GM12892 (cell line): ENCODE measurements at regions not wholly inside any gene's neighbourhood (a gene's known extent, or its start where the extent isn't known, plus 50 kb on each side); places are given as distances from the start of the nearest gene placed in this dataset.
"Not testable (repeated sequence)": the region's sequence is repeated elsewhere in the genome, so short reads cannot be mapped to it uniquely, and the experiment has no call there.

ENCODE experiments used
- DNase-seq: peaks from one replicate; pipeline ENCODE4 v3.0.0; 2011; ENCODE audit not compliant: insufficient read length
- FAIRE-seq: peaks from 2 replicates; lab custom pipeline; 2011; peaks lifted over from hg19 to GRCh38; lab: Jason Lieb, UNC
- POLR2A ChIP-seq: IDR thresholded peaks from 2 replicates; pipeline ENCODE4 v1.6.1; 2011; ENCODE audit warnings: low read depth, low read length, control low read depth
- POLR2AphosphoS5 ChIP-seq: IDR thresholded peaks from 2 replicates; pipeline ENCODE4 v1.6.1; 2011; ENCODE audit warnings: low read depth, low read length, control low read depth
- TAF1 ChIP-seq: IDR thresholded peaks from 2 replicates; pipeline ENCODE4 v1.6.1; 2011; ENCODE audit warnings: low read depth, mild to moderate bottlenecking, control low read depth, low read length, borderline replicate concordance

DNA sequence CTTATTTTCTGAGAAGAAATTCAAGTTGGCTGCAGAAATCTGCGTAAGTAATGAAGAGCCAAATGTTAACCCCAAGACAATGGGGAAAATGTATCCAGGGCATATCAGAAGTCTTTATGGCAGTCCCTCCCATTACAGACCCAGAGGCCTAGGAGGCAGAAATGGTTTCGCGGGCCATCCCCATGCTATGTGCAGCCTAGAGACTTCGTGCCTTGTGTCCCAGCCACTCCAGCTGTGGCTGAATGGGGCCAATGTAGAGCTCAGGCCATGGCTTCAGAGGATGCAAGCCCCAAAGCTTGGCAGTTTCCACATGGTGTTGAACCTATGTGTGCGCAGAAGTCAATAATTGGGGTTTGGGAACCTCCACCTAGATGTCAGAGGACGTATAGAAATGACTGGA lies 131.9 kb downstream of the GPR37 start:
- DNase-seq (no peak), FAIRE-seq (no peak)
- TF ChIP-seq POLR2A: no peak
- TF ChIP-seq POLR2AphosphoS5: no peak
- TF ChIP-seq TAF1: no peak

DNA sequence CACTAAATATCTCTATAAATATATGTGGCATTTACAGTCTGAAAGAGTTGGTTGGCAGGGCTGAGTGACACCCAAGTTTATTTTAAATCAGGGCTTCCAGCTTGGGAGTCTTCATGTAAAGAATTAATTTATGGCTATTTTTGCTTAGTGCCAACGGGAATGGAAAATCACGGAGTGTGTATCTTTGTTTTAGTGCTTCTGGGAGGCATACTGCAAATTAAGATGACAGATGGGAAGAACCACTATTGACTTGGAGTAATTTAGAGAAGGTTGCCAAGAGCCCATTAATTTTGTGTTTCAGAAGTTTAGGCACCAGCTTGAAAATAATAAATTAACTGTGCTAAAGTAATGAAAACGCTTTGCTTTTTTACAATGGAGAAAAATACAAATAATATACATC lies 135.2 kb downstream of the GPR37 start:
- DNase-seq (no peak), FAIRE-seq (no peak)
- TF ChIP-seq POLR2AphosphoS5 (no peak), POLR2A (no peak), TAF1 (no peak)

DNA sequence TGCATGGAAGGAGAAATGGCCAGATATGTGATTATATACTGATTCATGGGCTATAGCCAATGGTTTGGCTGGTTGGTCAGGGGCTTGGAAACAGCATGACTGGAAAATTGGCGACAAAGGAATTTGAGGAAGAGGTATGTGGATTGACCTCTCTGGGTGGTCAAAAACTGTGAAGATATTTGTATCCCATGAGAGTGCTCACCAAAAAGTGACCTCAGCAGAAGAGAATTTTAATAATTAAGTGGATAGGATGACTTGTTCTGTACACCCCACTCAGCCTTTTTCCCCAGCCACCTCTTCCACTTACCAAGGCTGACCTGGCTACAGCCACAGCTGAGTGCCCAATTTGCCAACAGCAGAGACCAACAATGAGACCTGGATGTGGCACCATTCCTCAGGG lies 146.7 kb downstream of the GPR37 start:
- no peak for TF ChIP-seq POLR2A
- no peak for TF ChIP-seq TAF1
- TF ChIP-seq POLR2AphosphoS5: no peak
- DNase-seq: no peak
- no peak for FAIRE-seq

DNA sequence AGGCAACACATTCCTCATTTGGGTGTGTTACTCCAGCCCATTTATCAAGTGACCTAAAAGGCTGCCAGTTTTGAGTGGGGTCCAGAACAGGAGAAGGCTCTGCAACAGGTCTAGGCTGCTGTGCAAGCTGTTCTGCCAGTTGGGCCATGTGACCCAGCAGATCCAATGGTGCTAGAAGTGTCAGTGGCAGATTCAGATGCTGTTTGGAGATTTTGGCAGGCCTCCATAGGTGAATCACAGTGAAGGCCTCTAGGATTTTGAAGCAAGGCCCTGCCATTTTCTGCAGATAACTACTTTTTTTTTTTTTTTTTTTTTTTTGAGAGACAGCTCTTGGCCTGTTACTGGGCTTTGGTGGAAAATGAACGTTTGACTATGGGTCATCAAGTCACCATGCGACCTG lies 147.5 kb downstream of the GPR37 start:
- DNase-seq, FAIRE-seq: not testable (repeated sequence)

DNA sequence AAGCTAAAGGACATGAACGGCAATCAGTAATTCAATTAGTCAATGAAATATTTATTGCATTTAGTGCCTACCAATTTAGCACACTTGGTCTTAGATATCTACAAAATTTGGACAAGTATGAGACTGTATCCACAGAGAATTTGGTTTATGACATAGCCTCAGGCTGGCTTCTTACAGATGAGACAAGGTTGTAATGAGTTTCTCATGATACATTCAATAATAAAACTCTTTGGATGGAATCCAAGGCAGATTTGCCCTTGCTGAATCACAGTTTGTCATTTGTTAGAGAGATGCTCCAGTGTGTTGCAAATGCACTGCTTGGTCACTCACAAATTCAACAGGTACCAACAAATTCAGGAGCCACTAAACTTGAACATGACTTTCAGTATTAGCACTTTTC lies 162.5 kb downstream of the GPR37 start:
- FAIRE-seq (no peak), DNase-seq (no peak)
- TF ChIP-seq TAF1: no peak
- TF ChIP-seq POLR2AphosphoS5: no peak
- TF ChIP-seq POLR2A: no peak

GRCh38 chr7:124597509-124597908 lies 168.1 kb downstream of the GPR37 start:
- TF ChIP-seq TAF1: no peak
- TF ChIP-seq POLR2A: no peak
- no peak for TF ChIP-seq POLR2AphosphoS5
- DNase-seq (no peak), FAIRE-seq (no peak)

DNA sequence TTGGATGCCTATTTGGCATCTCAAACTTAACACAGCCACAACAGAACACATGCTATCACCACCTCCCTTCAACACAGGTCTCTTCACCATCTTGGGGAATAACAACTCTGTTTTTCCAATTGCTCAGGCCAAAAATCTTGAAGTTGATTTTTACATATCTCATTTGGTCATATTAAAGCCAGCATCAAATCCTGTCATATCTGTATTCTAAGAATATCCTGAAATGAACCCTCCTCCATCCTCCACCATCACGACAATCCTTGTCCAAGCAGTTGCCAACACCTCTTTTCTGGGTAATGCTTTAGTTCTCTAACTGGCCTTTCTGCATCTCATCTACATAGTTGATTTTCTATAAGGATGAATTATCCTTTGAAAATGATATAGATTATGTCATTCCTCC lies 168.7 kb downstream of the GPR37 start:
- no peak for FAIRE-seq

GRCh38 chr7:124590814-124591213 lies 174.8 kb downstream of the GPR37 start:
- no peak for TF ChIP-seq POLR2AphosphoS5
- no peak for TF ChIP-seq POLR2A
- no peak for TF ChIP-seq TAF1
- DNase-seq (no peak), FAIRE-seq (no peak)

More for the DNA sequence above, 168.7 kb downstream of the GPR37 start:
- TF ChIP-seq TAF1: no peak
- TF ChIP-seq POLR2A: no peak
- no peak for TF ChIP-seq POLR2AphosphoS5
- no peak for DNase-seq

DNA sequence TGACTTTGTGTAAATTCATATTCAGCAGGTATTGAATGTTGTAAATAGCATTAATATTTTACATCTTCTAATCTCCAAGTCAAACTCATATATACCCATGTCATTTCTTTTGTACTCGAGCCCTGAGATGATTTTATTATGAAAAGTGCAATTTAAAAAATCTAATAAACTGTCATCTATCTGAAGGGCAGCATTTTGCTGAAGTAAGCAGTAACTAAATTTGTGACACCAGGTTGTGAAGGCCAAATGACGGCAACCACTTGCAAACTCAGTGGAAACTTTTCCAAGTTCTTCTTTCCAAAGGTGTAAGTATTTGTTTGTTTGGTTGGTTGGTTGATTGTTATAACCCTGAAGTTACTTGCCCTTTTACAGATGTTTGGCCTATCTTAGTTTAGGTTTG lies 188.3 kb downstream of the GPR37 start:
- FAIRE-seq (no peak), DNase-seq (no peak)
- no peak for TF ChIP-seq TAF1
- TF ChIP-seq POLR2AphosphoS5: no peak
- no peak for TF ChIP-seq POLR2A

DNA sequence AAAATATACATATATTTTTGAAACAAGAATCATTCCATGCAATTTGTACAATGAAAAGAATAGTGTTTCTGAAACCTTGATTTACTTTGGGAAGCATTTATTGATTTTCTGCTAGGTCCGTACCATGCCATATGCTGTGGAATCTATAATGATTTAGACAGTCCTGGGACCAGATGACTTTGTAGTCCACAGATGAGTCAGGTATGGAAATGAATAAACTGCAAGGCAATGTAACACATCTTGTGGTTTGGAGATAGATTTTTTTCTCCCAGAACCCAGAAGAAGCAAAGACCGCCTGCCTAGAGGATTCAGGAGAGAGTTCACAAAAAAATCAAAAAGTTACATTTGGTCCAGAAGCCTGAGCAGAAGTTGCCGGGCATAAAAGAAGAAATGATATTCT lies 190.4 kb downstream of the GPR37 start:
- FAIRE-seq: no peak
- TF ChIP-seq TAF1: no peak
- TF ChIP-seq POLR2A: no peak
- TF ChIP-seq POLR2AphosphoS5: no peak
- DNase-seq: no peak

- DNase-seq (no peak), FAIRE-seq (no peak)
- TF ChIP-seq POLR2AphosphoS5 (no peak), POLR2A (no peak), TAF1 (no peak)
These were observed 195.0 kb downstream of the GPR37 start for GRCh38 chr7:124570558-124570957.

- FAIRE-seq (no peak), DNase-seq (no peak)
- TF ChIP-seq TAF1: no peak
- TF ChIP-seq POLR2AphosphoS5: no peak
- no peak for TF ChIP-seq POLR2A
These were observed 199.0 kb downstream of the GPR37 start for GRCh38 chr7:124566583-124566982.

DNA sequence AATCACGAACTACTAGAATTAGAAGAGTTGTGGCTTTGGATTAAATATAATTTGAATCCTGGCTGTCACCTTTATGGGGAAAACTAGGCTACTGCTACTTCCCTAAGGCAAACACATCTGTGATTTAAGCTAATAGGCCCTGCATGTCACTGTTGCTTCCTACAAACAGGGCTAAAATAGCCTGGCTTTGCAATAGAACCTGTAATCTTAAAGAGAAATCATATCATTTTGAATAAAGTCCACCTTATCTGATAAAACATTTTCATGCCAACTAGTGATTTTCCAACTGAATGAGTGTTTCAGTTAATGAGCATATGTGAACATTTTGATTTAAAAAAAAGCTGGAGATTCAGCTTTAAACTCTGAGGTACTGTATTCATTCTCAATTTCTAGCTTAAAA lies 208.0 kb downstream of the GPR37 start:
- no peak for TF ChIP-seq POLR2AphosphoS5
- no peak for TF ChIP-seq POLR2A
- TF ChIP-seq TAF1: no peak
- FAIRE-seq (no peak), DNase-seq (no peak)

GRCh38 chr7:124557101-124557500 lies 208.5 kb downstream of the GPR37 start:
- TF ChIP-seq POLR2AphosphoS5 (no peak), POLR2A (no peak), TAF1 (no peak)
- FAIRE-seq (no peak), DNase-seq (no peak)

GRCh38 chr7:124553502-124553901 lies 212.1 kb downstream of the GPR37 start:
- DNase-seq (no peak), FAIRE-seq (no peak)
- no peak for TF ChIP-seq POLR2A
- TF ChIP-seq POLR2AphosphoS5: no peak
- no peak for TF ChIP-seq TAF1
